HG02970 (cell line): ENCODE measurements at regions not wholly inside any gene's neighbourhood (a gene's known extent, or its start where the extent isn't known, plus 50 kb on each side); places are given as distances from the start of the nearest gene placed in this dataset.

ENCODE experiments used
- ATAC-seq: cut with Tn5 transposase; IDR thresholded peaks from one replicate; pipeline ENCODE4 v1.9.1; 2021; ENCODE audit warnings: mild to moderate bottlenecking, moderate library complexity, moderate number of reproducible peaks; ENCODE audit not compliant: unreplicated experiment, low FRiP score

DNA sequence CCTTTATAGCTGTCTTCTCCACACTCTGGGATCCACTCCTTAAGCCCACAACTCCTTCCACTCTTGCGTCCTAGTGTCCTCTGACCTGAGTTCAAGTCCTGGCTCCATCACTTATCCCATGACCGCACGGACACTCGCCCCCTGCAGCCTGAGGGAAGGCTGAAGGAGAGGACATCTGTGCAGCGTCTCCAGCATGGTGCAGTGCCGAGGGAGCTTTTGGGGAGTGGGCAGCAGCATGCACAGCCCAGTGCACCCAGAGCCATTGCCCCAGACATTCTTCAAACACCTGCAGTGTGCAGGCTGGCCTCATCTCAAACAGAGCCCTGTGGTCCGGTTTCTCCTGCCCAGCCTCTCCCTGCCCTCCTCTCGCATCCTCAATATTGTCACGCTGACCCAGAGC lies 317.1 kb upstream of the ZMIZ1 start:
- no peak for ATAC-seq

DNA sequence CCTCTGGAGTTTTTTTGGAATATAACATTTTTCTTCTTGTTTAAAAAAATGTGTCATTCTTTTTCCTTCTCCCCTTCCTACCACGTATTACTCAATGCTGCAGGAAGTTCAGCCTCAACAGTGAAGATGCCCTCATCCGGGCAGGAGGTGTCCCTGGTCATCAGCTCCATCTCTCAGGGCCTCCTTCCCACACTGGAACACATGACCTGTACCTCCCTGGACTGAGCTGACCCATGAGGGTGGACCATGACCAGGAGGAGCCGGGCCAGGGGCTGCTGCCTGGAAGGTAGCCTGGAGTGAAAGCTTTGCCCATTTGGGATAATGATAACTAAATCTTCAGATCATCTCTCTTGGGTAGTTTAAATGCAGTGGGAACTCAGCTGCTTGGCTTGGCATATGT lies 316.5 kb upstream of the ZMIZ1 start:
- no peak for ATAC-seq

DNA sequence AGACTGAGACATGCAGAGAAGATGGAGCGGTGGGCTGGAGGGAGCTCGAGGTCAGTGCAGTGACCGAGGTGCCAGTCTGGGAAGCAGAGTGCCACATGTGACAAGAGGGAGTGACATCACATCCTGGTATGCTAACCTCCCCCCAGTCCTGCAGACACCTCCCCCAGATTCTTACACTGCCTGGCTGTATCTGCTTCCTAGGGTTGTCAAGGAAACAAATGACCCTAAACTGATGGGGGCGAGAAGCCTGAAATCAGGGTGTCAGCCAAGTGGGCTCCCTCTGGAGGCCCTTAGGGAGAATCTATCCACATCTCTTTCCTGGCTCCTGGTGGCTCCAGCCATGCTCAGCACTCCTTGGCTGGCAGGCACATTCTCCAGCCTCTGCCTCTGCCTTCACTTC lies 316.1 kb upstream of the ZMIZ1 start:
- no peak for ATAC-seq

DNA sequence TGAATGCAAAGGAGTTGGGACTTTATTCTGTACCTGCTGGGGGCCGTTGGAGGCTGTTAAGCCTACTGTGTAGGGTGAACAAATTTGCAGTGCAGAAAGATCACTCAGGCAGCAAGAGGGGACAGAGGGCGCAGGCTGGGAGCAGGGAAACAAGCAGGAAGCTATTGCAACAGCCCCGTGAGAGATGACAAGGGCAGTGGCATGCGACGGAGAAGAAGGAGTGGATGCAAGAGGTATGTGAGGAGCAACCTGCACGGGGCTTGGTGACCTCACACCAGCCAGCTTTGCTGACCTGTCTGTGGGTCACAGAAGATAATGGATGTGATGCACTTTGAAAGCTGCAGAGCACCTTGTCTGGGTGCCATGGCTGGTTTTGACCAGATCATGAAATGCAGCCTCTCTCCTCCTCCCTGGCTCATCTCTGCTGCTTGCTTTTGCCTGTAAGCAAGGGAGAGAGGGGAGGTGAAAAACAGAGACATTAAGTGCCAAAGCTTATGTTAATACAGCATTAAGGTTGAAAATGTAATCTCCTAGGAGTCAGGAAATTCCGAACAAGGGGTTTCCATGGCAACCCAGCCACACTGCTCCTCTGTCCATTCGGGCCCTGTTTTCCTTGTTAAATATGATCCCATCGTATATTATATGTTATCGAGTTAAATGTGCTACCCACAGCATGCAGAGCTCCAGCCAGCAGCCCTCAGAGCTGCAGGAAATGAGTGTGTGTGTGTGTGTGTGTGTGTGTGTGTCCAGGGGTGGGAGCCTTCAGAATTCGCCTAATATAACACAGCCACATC lies 314.3 kb upstream of the ZMIZ1 start:
- ATAC-seq, result no peak

DNA sequence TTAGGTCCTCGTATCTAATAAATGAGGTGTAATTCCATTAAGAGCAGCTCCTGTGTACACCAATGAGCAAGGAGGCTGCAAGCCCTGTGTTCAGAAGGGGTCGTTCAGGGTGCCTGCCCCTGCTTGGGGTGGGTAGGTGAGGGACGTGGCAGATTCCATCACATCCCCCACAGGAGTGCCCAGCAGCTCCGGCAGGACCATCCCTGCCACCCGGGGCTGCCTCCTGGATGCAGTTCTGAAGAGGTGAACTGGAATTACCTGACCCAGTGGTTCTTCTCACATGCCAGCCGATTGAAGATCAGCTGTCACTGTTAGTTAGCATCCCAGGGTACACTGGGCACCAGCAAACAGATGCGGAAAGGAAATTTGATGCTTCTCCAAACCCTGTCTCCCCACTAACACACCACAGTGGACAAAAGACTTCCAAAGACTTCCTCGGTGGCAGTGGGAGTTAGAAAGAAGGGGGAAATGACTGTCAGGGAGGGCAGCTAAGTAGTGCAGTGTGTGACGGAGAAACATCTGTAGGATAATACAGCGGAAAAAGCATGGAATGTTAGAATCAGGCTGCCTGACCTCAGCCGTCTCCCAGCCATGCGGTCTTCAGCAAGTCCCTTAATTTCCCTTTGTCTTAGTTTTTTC lies 313.6 kb upstream of the ZMIZ1 start:
- no peak for ATAC-seq

DNA sequence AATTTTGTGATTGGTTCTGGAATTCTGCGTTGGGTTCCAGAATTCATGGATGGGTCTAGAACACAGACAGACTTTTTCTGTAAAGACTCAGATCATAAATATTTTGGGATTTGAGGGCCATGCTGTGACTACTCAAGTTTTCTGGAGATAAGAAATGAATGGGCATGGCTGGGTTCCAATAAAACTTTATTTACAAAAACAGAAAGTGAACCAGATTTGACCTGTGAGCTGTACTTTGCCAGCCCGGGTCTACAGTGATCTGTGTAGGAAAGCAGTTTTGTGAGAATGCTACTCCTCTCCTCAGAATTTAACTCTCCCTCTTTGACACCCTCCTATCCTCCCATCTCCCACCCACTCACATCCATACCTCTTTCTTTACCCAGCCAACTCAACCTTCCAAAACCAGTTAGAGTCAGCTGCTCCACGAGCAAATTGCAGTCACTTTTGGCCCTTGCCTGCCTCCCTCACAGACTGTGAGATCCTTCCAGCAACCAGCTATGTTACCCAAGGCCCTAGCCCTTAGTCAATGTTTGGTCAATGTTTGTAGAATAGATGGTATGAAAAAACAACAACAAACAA lies 312.8 kb upstream of the ZMIZ1 start:
- ATAC-seq, result no peak

DNA sequence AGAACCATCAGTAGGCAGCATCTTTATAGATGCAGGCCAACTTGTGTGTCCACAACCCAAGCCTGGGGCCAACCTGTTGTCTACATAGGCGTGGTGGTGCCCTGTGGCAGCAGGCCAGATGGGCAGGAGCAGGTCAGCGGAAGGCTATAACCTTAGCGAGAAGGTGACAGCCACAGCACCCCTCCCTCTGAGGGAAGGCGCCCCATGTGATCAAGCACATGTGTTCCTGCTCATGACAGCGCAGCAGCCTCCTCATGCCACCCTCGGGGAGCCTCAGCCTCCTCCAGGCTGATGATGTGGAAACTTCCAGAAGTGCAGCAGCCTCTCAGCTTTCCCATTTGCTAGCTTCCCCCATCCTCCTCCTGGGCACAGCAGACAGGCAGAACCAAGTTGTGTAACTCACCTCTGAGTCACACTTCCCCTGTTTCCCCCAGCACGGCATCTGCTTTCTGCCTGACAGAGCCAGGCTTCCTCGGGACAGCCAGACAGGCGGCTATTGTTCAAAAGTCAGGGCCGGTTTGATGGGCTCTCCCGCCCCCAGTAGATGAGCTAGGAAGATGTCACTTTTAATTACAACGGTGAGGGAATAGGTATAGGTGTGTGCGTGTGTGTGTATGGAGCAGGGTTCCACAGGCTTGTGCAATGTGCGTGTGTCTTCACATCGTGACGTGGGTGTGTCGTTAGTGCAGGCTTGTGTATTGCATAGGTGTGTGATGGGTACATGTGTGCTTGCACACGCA lies 312.0 kb upstream of the ZMIZ1 start:
- ATAC-seq, result no peak

DNA sequence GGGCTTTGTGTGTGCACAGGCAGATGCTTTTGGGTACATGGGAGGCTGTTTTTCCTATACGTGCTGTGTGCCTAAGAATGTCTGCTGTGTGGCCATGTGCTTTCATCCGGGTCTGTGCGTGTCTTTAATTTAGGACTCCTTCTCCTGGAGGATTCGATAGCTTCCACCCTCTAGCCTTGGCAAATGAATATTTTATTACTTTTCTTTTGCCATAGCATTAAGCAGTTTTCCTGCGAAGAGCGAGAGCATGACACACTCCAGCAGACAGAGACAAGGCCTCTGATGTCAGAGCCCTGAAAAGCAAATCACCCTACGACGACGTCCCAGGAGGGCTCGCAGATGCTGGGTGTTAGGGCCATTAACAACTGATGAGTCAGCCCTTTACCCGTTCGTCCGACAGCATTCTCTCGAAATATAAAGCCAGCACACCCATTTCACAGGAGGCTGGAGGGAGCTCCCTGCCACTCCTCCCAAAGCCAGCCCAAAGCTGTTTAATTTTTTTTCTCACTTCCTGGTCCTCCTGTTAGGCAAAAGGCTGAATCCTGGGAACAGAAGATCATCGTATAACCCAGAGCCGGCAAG lies 311.3 kb upstream of the ZMIZ1 start:
- no peak for ATAC-seq

DNA sequence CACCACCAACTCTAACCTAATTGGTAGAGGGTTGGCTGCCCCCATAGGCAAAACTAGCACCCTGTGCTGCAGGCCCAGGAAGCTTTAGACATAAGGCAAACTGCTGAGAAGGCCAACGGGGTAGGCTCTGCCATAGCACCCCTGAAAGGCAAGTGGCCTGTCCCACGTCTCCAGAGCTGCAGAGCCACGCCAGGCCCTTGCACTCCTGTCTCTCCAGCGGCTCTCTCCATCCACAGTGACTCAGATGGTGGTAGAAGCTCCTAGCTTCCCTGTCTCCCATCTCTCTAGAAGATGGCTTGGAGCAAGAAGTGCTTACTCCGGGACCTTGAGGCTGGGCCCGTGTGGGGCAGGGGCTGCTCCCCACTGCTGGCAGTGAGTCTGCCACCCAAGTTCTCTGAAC lies 310.6 kb upstream of the ZMIZ1 start:
- no peak for ATAC-seq

DNA sequence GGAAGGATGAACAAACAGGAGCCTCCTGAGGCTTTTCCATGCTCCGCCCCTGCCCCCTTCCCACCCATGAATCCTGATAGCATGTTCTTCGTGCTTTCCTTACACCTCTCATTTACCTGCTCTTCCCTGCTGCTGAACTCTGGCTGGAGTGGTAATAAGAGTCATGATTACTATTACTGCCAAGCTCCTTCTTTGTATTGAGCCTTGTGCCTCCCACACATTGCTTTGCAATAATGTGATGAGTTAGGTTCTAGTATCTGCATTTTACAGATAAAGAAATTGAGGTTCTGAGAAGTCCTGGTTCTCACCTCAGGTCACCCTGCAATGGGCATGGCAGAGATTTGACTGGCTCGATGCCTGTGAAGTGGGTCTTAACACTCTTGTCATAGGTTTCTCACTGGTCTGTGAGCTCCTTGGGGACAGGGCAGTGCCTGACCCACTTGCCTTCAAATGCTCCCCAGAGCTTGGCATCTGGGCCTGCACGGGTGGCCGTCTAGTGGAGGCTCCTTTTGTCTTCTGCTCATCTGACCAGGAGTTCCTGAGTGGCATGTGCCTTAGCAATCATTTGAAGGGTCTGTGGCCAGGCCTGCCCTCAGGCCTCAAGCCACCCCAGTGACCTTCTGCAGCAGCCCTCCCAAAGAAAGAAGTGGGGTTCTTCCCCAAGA lies 309.2 kb upstream of the ZMIZ1 start:
- no peak for ATAC-seq

DNA sequence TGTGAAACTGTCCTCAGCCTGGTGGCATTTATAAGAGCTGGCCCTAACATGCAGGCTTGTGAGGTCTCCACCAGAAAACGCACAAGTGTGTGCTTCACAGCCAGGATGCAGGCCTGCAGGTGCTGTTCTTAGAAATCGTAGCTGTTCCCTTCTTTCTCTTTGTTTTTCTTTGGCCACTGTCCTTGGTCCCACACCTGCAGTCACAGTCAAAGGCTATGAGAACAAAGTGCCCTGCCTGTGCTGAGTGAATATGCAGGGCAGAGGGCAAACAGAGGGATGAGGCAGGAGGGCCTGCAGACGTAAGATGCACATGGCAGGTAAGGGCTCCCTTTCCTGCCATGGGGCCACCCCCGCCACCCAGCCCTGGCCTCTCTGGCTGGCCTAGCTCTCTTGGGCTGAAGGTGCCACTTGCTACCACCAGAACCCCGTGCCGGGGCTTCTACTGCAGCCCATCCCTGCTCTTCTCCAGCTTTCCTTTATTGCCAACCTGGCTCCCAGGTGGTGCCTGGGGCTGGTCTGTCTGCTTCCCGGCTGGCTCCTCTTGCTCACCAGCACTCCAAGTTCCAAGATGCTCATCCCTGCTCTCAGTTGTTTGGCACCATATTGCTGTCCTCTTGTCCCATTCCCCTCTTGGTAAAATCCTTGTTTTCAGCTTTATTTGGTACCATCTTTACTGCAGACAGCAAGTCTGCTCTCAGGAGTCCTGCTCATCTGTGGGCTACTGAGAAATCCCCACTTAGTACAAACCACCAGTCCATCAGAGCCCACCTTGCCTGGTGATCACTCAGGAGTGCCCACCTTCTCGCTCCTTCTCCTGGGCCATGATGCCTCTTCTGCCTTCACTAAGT lies 308.1 kb upstream of the ZMIZ1 start:
- no peak for ATAC-seq

DNA sequence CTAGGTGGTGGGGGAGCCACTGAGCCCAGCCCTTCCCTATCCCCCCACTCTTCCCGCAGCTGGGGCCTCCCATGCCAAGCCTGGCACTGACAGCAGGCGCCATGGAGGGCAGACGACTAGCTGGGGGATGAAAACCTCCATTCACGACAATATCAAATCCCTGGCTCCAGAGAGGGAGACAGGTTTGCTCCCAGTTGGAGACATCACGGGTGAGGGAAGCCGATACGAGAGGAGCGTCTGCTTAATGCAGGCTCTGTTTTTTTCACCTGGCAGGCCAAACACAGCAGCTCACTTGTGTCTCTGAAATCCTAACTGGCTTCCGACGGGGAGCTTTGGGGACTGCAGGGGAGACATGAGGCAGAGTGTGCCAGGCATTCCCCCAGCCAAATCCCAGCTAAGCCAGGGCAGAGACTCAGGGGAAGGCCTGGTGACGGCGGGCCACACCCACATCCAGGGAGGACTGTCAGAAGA lies 307.4 kb upstream of the ZMIZ1 start:
- no peak for ATAC-seq

DNA sequence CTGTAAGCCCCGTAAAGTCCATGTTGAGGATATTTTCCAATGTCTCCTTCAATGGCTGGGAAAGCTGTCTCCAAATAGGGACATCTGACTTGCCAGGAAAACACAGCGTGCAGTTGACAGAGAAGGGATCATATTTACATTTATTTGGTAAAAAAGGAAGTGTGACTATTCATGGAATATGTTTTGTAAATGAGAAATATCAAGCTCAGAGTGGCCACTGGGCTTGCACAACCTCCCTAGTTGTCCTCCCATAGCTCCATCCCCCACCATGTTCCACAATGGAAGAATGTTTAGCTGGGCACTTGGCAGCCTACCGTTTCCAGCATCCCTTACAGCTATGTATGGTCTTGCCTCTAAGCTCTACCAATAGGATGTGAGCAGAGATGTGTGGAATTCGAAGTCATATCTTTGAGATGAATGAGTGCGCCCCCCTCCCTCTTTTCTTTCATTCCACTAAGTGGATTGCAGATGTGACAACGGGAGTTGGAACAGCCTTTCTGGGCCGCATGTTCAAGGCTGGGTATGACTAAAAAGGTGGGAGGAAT lies 306.6 kb upstream of the ZMIZ1 start:
- no peak for ATAC-seq

DNA sequence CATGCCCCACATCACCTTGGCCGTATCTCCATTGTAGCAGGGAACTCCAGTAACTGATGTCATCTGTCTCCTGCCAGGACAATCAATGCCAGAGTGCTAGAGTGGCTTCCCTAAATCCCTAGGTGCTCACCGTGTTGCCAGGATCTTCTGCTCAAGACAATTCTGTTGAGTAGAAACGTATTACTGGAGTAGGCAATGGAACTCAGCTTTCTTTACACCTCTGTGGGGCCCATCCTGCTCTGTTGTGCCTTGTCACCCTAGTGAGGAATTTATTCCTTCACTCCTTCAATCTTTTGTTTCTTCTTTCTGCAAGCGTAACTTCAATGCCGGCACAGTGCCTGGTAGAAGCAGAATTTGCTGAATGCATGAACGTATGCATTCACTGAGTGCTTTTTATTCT lies 305.5 kb upstream of the ZMIZ1 start:
- ATAC-seq, result no peak

DNA sequence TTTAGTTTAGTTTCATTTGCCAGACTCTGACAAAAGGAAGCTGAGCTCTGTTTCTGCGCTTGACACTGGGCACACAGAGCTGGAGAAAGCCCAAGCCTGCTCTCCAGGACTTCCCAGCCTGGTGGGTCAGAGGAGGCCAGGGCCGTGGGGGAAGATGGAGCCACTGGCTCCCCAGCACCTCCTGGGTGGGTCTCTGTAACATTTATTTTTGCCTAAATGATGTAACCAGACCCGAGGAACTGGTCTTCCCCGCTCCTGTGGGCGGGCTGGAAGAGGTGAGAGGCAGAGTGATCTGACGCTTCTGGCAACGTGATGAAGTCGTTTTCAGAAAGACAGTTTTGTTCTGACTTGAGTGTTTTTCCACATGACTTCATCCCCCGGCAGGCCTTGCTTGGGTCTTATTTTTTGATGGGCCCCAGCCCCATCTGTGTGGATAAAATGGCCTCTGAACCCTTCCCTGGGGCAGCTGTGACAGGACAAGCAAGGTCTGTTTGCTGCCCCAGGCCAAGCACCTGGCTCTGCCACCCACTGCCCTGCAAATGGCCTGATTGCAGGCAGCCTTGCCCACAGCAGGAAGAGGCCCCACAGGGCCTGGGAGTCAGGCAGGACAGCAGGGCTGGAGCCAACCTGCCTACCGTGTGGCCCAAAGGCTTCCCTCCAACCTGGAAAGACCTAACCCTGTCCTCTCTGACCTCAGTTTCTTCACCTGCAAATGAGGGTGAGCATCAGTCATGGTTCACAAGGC lies 304.9 kb upstream of the ZMIZ1 start:
- no peak for ATAC-seq

DNA sequence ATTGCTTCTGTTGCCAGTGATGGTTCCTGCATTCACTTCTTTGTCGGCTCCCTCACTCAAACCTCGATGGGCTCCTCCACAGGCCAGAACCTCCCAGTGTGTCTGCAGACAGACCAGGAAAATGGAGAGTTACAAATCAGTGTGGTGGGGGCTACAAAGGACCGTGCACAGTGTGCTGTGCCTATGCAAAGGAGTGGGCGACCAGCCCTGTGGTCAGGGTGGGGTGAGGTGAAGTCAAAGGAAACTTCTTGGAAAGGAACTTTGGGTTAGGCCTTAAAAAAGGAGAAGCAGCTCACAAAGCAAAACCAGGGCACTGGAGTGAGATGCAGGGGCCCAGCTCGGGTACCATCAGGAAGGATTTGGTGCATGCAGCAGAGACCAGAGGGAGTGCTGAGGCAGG lies 304.3 kb upstream of the ZMIZ1 start:
- ATAC-seq, result no peak

DNA sequence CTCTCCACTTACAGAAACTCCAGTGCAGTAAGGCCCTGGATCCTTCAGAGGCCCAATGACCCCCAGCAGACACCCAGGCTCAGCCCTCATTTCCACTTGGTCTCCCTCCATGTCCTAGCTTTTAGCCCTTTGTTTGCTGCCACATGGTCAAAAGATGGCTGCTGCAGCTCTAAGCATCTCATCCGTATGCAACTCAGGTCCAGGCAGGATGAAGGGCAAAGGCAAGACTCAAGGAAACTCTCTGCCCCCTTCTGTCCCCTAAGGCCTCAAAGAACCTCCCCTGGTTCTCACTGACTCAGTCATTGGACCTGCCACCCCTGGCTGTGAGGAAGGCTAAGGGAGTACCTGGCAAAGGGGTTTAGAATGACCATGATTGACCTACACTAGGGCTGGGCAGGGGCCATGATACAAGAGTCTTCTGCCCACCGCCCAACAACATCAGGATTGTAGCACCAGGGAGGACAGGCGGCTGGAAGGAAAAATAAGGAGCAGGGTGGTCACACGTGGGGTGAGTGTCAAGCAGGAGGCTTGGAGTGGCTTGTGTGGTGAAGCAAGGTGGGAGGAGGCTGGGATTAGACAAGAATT lies 303.8 kb upstream of the ZMIZ1 start:
- ATAC-seq, result no peak

DNA sequence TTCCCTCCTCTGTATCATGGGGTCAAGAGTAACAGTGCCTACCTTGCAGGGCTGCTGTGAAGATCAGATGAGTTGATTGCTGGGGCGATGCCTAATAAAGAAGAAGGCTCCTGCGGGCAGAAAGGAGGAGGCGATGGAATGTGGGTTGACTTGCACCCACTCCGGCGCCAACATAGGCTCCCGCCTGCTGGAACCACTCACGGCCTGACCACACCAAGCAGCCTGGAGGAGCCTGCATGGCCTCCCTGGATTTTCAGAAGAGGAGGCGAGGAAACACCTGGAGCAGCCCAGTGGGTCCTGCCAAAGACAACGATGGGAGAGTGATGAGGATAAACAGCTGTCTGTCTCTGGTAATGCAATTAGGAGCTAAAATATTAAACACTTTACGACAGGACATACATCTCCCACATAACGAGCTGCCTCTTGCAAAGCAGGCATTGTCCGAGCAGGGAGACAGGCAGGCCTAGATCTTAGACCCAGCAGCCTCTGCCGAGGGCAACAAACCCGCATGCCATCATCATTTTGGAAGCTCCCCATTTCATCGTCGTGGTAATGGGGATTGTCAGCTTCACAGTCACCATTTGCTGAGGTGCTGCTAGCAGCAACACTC lies 302.9 kb upstream of the ZMIZ1 start:
- ATAC-seq, result no peak
